Peyer's patch (tissue), 4 donors: ENCODE measurements at regions not wholly inside any gene's neighbourhood (a gene's known extent, or its start where the extent isn't known, plus 50 kb on each side); places are given as distances from the start of the nearest gene placed in this dataset.

Experiments
- DNase-seq, 3 donors: peaks; one replicate each; pipeline ENCODE4 v3.0.0-alpha.2; 2017 to 2019
- H3K27ac ChIP-seq, 4 donors: fragments of 200-600 bp; sonication (generic); one replicate each; pipeline ENCODE4 v1.5.1; 2016 to 2019
- H3K27me3 ChIP-seq, 2 donors: fragments of 200-600 bp; sonication (generic); one replicate each; pipeline ENCODE4 v1.5.1; 2019
- H3K36me3 ChIP-seq, 3 donors: fragments of 200-600 bp; sonication (generic); one replicate each; pipeline ENCODE4 v1.5.1; 2016 to 2019
- H3K4me1 ChIP-seq, 4 donors: fragments of 200-600 bp; sonication (generic); one replicate each; pipeline ENCODE4 v1.5.1; 2016 to 2019
- H3K4me3 ChIP-seq, 4 donors: fragments of 200-600 bp; sonication (generic); 1 replicate in 3 of 4; 2 replicates in 1 of 4; pipeline ENCODE4 v1.5.1; 2016 to 2019; ENCODE audit warnings: mild to moderate bottlenecking in 1 of 4
- H3K9me3 ChIP-seq, 4 donors: fragments of 200-600 bp; sonication (generic); one replicate each; pipeline ENCODE4 v1.5.1; 2016 to 2019; ENCODE audit warnings: mild to moderate bottlenecking in 1 of 4
- POLR2A ChIP-seq, 2 donors: fragments of 450-650 bp; IDR thresholded peaks; one replicate each; pipeline ENCODE4 v1.5.1; 2017; ENCODE audit warnings: antibody characterized with exemption in 2 of 2, mild to moderate bottlenecking in 2 of 2, moderate library complexity in 2 of 2
- TF ChIP-seq, protein P1 (sequence below), 6 experiments: fragments of 450-650 bp in 4 of 6; fragments of 200-600 bp in 2 of 6; sonication (generic) in 1 of 6; IDR thresholded peaks; one replicate each; pipeline ENCODE4 v1.5.1; 2017 to 2019; ENCODE audit warnings: antibody characterized with exemption in 6 of 6, mild to moderate bottlenecking in 3 of 6, moderate library complexity in 1 of 6

DNA sequence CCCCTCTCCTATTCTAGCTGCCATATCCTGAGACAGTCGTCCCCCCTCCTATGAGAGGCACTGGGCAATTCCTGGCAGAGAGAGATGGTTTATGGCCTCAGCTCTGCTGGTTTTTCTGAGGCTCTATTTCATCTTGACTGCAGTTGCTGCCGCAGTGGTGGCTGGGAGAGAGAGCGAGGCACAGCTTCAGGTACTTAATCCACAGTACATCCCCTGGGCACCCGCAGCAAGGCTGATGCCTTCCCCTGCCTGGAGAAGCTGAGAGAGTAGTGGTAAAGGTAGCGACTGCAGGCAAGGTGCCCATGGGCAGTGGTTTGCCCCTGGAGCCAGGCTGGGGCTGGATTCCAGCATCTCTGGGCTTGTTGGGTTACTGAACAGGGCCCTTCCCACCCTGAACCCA is 324.7 kb downstream of the RPS24 start:
- Histone ChIP-seq H3K36me3 (no peaks in the 10 kb centered on the region), H3K27ac (no peak overlapping the region), H3K9me3 (no peaks in the 10 kb centered on the region), H3K4me3 (no peak overlapping the region), H3K27me3 (no peaks in the 10 kb centered on the region), H3K4me1 (no peaks in the 10 kb centered on the region)
- DNase-seq, result no peak
- no peak for TF ChIP-seq POLR2A (IDR thresholded peaks at IDR 0.05)
- TF ChIP-seq, protein P1, sequence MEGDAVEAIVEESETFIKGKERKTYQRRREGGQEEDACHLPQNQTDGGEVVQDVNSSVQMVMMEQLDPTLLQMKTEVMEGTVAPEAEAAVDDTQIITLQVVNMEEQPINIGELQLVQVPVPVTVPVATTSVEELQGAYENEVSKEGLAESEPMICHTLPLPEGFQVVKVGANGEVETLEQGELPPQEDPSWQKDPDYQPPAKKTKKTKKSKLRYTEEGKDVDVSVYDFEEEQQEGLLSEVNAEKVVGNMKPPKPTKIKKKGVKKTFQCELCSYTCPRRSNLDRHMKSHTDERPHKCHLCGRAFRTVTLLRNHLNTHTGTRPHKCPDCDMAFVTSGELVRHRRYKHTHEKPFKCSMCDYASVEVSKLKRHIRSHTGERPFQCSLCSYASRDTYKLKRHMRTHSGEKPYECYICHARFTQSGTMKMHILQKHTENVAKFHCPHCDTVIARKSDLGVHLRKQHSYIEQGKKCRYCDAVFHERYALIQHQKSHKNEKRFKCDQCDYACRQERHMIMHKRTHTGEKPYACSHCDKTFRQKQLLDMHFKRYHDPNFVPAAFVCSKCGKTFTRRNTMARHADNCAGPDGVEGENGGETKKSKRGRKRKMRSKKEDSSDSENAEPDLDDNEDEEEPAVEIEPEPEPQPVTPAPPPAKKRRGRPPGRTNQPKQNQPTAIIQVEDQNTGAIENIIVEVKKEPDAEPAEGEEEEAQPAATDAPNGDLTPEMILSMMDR (IDR thresholded peaks at IDR 0.05), result no peak

DNA sequence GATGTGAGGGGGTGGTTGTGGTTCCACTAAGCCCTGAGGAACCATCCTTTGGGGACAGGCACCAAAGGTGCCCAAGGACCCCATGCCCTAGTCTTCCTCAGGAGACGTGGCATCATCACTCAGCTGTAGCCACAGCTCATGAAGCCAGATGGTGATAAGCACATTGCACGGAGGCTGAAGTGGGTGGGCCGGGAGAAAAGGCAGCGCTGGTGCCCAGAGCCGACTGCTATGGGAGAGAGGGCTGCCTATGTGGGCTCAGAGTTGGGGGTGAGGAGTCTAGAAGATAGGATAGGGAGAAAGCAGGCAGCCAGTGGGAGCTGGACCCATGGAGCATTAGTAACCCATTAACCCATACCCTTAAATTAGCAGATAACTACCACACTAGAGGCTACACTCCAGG is 325.3 kb downstream of the RPS24 start:
- no peaks in the 10 kb centered on the region for H3K4me1 ChIP-seq
- no peak for DNase-seq
- no peaks in the 10 kb centered on the region for H3K9me3 ChIP-seq
- H3K27ac ChIP-seq, result no peak overlapping the region
- H3K36me3 ChIP-seq, result no peaks in the 10 kb centered on the region
- no peaks in the 10 kb centered on the region for H3K27me3 ChIP-seq
- H3K4me3 ChIP-seq, result no peak overlapping the region
- TF ChIP-seq POLR2A (IDR thresholded peaks at IDR 0.05), result no peak
- TF ChIP-seq, protein P1 (IDR thresholded peaks at IDR 0.05), result no peak

DNA sequence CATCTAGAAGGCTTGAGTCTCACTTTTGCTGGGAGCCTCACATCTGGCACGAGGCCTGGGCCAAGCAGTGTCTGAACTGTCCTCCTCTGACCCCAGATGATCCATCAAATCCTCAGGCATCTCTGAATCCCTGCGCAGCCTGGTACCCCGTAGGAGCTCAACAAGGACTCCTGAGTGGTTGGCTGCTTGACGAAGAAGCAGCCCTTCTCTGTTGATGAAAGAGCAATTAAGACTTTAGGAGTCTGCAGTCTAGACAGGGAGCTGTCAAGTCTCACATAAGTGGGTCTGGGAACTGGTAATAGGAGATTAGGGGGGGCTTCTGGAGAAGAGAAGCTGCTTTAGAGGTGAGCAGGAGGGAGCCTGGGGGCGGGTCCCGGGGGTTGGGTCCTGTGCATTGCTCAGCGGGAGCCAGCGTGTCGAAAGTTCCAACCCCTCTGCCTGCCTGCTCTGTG is 326.0 kb downstream of the RPS24 start:
- H3K9me3 ChIP-seq, result no peaks in the 10 kb centered on the region
- H3K27me3 ChIP-seq, result no peaks in the 10 kb centered on the region
- TF ChIP-seq, protein P1 (IDR thresholded peaks at IDR 0.05), result no peak
- no peak for TF ChIP-seq POLR2A (IDR thresholded peaks at IDR 0.05)
- H3K27ac ChIP-seq, result no peak overlapping the region
- H3K36me3 ChIP-seq, result no peaks in the 10 kb centered on the region
- no peak for DNase-seq
- H3K4me3 ChIP-seq, result no peak overlapping the region
- no peaks in the 10 kb centered on the region for H3K4me1 ChIP-seq

DNA sequence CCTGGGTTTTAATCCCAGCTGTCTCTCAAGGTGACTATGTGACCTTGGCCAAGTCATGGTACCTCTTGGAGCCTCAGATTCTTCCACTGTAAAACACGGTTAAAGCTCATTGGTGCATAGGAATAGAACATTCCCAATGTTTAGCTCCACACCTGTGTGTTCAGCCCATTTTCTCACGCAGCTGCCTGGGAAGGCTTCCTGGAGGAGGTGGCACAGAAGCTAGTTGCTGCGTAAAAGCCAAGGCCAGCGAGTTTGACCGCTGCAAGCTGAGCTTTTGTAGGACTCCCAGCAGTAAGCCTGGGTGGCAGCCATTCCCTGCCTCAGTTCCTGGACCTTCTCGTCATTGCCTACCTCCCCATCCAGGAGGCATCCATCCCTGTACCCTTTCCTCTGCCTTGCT is 326.6 kb downstream of the RPS24 start:
- Histone ChIP-seq H3K27me3 (no peaks in the 10 kb centered on the region), H3K27ac (no peak overlapping the region), H3K4me1 (no peaks in the 10 kb centered on the region), H3K36me3 (no peaks in the 10 kb centered on the region), H3K9me3 (no peaks in the 10 kb centered on the region), H3K4me3 (no peak overlapping the region)
- no peak for DNase-seq
- TF ChIP-seq, protein P1 (IDR thresholded peaks at IDR 0.05), result no peak
- no peak for TF ChIP-seq POLR2A (IDR thresholded peaks at IDR 0.05)

DNA sequence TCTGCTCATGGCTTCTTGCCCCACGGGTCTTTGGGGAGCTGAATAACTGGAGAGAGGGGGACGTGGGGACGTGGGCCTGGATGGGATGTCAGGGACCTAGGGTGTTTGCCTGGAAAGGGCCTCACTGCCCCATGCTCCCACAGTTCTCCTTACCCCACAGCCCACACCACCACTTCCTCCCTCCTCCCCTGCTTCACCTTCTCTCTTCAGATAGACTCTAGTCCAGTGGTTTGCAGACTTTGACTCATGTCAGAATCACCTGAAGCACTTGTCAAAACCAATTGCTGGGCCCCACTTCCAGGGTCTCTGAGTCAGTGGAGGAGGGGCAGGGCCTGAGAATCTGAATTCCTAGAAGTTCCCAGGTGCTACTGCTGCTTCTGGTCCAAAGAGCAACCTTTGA is 327.4 kb downstream of the RPS24 start:
- TF ChIP-seq, protein P1 (IDR thresholded peaks at IDR 0.05), result no peak
- TF ChIP-seq POLR2A (IDR thresholded peaks at IDR 0.05), result no peak
- H3K9me3 ChIP-seq, result no peaks in the 10 kb centered on the region
- no peaks in the 10 kb centered on the region for H3K36me3 ChIP-seq
- H3K27me3 ChIP-seq, result no peaks in the 10 kb centered on the region
- H3K27ac ChIP-seq, result no peak overlapping the region
- DNase-seq, result no peak
- H3K4me3 ChIP-seq, result no peak overlapping the region
- no peaks in the 10 kb centered on the region for H3K4me1 ChIP-seq

DNA sequence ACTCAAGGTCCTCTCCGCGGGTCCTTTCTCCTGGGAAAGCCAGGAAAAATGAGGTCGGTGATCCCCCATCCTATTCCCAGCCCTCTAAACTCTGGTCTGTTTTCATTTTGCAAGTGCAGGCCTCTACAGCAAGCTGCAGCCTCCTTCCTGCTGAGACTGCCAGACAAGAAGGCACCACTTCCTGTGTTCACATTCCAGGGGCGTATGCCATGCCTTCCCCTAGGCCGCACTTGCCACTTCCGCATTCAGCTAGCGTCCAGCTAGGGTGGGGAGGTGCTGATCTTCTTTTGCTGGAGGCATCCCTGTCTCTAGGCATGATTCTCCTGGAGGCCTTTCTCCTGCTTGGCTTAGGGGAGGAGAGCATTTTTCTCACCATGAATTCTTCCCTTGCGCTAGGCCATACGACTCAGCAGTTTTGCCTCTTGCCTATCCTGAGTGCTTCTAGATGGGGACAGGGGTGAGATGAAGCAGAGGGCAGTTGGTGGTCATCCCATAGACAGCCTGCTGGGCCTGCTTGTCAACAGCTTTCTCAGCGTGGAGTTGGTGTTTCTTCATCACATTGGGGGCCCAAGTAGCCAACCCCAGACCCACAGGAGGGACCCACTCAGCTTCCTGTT is 328.9 kb downstream of the RPS24 start:
- Histone ChIP-seq H3K27ac (no peak overlapping the region), H3K36me3 (no peaks in the 10 kb centered on the region), H3K4me3 (no peak overlapping the region), H3K9me3 (no peaks in the 10 kb centered on the region), H3K27me3 (no peaks in the 10 kb centered on the region), H3K4me1 (no peaks in the 10 kb centered on the region)
- TF ChIP-seq, protein P1 (IDR thresholded peaks at IDR 0.05), result no peak
- no peak for TF ChIP-seq POLR2A (IDR thresholded peaks at IDR 0.05)
- DNase-seq, result no peak
